GM12891 (cell line): ENCODE measurements at regions not wholly inside any gene's neighbourhood (a gene's known extent, or its start where the extent isn't known, plus 50 kb on each side); places are given as distances from the start of the nearest gene placed in this dataset.

ENCODE experiments used
- POLR2A ChIP-seq: IDR thresholded peaks from 2 replicates; pipeline ENCODE4 v1.6.1; 2011; ENCODE audit warnings: low read depth, low read length, control low read depth
- POLR2AphosphoS5 ChIP-seq: IDR thresholded peaks from 2 replicates; pipeline ENCODE4 v1.6.1; 2011; ENCODE audit warnings: low read depth, low read length, control low read depth
- POU2F2 ChIP-seq: IDR thresholded peaks from 2 replicates; pipeline ENCODE4 v1.6.1; 2011; ENCODE audit warnings: low read depth, mild to moderate bottlenecking, control low read depth, low read length, moderate library complexity
- SPI1 ChIP-seq: IDR thresholded peaks from 2 replicates; pipeline ENCODE4 v1.6.1; 2011; ENCODE audit warnings: low read depth, low read length, control low read depth
- TAF1 ChIP-seq: IDR thresholded peaks from 2 replicates; pipeline ENCODE4 v1.6.1; 2011; ENCODE audit warnings: low read depth, low read length, control low read depth

DNA sequence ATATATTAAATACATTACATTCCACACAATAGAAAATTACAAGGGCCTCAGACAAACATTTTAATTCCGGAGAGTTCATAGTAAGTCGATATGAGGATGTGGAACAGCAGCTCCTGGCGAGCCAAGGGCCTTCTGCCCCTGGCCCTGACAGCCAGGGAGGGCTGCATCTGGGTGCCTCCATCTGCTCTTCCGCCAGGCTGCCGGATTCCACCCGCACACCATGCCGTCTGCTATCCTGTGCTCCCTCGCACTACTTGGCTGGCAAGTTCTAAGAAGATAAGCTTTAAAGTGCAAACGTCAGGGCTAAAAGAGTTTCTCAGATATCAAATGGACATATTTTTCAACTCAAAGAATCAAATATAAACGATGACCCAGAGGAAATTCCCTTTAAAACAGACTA is 656.3 kb upstream of the NOX3 start:
- TF ChIP-seq POLR2AphosphoS5 (no peak), POLR2A (no peak), TAF1 (no peak), SPI1 (no peak), POU2F2 (no peak)
